ENCODE measurements at regions not wholly inside any gene's neighbourhood (a gene's known extent, or its start where the extent isn't known, plus 50 kb on each side); places are given as distances from the start of the nearest gene placed in this dataset.

GRCh38 chr12:93287149-93287548 lies 90.6 kb upstream of the NUDT4 start:
- DNase-seq (ENCODE audit: low read depth in 2 of 2, low spot score in 1 of 2) = no peak

- DNase-seq (ENCODE audit: low read depth in 2 of 2, low spot score in 1 of 2) = no peak
Observed at GRCh38 chr12:93288626-93289025, 89.1 kb upstream of the NUDT4 start.

- DNase-seq (ENCODE audit: low read depth in 2 of 2, low spot score in 1 of 2) = no peak
Observed at GRCh38 chr12:93290391-93290790, 87.3 kb upstream of the NUDT4 start.

GRCh38 chr12:93292213-93292612 lies 85.5 kb upstream of the NUDT4 start:
- DNase-seq (ENCODE audit: low read depth in 2 of 2, low spot score in 1 of 2) = no peak

DNA sequence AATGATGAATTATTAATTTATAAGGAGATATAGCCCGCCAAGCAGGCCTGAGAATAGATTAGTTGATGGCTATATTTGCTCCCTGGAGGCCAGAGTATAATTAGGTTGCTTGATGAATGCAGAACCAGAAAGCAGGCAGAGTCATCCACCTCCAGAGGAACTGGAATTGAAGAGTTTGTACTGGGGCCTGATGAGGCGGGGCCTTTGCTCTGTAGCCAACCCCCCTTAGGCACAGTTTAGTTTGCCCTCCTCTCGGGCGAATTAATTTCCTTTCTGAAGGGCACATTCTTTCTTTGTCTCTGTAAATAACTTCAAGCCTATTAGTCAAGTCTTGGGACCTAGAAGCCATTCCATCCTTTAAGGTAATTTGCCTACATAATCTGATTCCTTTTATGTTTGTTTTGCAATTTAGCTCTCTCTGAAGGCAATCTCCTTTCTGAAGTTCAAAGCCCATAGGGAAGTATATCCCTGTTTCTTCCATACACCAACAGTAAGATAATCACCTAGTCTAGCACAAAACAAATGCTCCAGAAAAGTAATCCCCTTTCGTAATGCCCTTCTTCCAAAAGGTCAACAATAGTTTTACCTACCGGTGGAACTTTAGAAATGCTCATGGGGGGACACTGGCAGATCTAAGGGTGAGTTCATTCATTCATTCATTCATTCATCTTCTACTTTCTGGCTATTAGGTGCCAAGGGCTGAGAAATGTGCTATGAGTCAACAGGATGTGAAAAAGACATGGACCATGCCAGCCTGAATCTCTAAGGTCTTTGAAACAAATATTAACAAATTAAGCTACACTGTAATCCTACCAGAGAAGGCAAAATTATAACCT lies 84.8 kb upstream of the NUDT4 start:
- no peak for DNase-seq (ENCODE audit: low read depth in 2 of 2, low spot score in 1 of 2)

DNA sequence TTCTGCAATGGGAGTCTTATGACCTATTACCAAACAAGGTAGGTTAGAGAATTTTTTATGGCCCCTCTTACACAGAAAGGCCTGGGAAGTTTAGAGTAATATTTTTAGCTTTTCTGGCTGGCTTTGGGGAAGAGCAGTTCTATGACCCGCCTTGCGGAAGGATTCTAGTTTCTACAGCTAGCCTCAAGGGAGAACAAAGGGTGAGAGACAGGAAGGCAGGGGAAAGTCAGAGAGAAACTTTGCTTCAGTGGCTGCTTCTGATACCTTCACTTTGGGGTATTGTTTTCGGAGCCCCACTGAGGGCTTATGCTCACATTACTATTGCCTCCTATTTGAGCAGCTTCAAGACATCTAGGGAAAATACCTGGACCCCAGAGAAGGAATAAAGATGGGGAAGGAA lies 80.7 kb upstream of the NUDT4 start:
- DNase-seq (ENCODE audit: low read depth in 2 of 2, low spot score in 1 of 2) = no peak

- DNase-seq (ENCODE audit: low read depth in 2 of 2, low spot score in 1 of 2) = no peak
Observed at GRCh38 chr12:93297536-93297935, 80.2 kb upstream of the NUDT4 start.

- DNase-seq (ENCODE audit: low read depth in 2 of 2, low spot score in 1 of 2) = no peak
Observed at GRCh38 chr12:93299262-93299846, 78.4 kb upstream of the NUDT4 start.

- no peak for DNase-seq (ENCODE audit: low read depth in 2 of 2, low spot score in 1 of 2)
Observed at GRCh38 chr12:93300611-93301021, 77.1 kb upstream of the NUDT4 start.

DNA sequence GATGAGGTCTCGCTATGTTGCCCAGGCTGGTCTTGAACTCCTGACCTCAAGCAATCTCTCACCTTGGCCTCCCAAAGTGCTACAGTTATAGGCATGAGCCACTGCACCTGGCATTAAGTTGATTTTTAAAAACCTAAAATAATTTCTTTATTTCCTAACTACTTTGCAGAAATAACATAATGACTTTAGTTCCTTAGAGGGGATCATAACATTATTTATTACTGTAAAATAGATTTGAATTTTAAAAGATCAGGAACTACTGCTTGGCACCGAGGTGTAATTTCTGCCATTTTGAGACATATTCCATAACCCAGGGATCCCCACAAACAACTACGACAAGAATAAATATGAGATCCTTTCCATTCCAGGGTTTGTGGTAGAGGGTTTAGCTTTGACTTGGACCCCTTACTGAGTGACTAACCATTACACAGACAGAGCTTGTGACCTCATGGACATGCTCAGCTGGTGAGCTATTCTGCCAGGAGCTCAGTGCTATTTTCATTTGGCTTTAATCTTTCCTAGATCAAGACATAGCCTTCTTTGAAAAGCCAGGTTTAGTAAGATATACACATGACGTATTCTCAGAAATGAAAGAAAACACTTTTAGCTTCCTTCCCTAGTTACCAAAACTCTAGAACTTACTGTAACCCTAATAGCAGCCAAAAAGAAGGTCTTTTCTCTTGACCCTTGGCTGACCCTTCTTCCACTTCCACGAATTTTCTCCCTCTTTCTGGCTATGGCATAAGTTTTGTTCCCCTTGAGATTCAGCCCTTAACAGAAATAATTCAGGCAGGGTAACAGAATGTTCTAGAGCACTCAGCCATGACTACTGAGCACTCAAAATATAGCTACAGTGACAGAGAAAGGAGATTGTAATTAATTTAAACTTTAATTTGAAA lies 75.1 kb upstream of the NUDT4 start:
- DNase-seq (ENCODE audit: low read depth in 2 of 2, low spot score in 1 of 2) = no peak

- no peak for DNase-seq (ENCODE audit: low read depth in 2 of 2, low spot score in 1 of 2)
Observed at GRCh38 chr12:93306636-93307035, 71.1 kb upstream of the NUDT4 start.

- DNase-seq (ENCODE audit: low read depth in 2 of 2, low spot score in 1 of 2) = no peak
Observed at GRCh38 chr12:93308281-93308680, 69.4 kb upstream of the NUDT4 start.

DNA sequence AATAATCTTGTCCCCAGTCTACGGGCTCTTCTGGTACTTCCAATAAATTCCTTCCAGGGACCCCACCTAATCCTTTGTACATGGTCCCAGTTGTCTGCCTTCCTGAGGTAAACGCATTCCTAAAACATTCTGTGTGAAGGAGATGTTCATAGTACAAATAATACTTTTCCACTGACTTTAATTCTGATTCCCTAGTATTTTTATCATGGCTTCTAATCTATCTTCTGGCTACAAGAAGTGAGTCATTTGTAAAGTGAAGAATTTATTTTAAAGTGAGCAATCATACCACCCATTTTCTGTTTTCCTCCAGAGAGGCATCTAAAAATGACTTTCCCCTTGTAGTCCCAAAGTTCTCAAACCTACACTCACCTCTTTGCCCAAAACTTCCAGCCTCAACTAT lies 65.9 kb upstream of the NUDT4 start:
- DNase-seq (ENCODE audit: low read depth in 2 of 2, low spot score in 1 of 2) = no peak

- DNase-seq (ENCODE audit: low read depth in 2 of 2, low spot score in 1 of 2) = no peak
Observed at GRCh38 chr12:93314177-93314497, 63.6 kb upstream of the NUDT4 start.

DNA sequence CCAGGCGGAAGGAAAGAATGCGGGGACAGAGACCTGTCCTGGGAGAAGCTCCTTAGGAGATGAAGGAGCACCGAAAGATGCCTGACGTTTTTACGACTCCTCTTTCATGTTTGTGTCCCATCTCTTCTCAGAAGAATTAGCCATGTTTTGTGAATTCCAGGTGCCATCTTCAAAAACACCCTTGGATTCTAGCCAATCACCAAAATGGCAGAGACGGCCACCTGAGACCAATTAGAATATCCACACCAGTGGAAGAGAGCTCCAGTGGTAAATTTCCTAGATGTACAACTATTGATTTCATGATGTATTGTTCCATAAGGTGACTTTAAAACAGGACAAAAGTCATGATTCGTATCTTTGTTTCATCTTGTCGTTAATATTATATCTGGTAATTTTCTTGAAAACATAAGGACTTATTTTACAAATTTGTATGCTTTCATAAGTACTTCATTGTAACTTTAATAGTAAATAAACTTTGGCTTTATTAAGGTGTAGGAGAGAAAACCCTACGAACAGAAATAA lies 62.3 kb upstream of the NUDT4 start:
- DNase-seq (ENCODE audit: low read depth in 2 of 2, low spot score in 1 of 2) = no peak

DNA sequence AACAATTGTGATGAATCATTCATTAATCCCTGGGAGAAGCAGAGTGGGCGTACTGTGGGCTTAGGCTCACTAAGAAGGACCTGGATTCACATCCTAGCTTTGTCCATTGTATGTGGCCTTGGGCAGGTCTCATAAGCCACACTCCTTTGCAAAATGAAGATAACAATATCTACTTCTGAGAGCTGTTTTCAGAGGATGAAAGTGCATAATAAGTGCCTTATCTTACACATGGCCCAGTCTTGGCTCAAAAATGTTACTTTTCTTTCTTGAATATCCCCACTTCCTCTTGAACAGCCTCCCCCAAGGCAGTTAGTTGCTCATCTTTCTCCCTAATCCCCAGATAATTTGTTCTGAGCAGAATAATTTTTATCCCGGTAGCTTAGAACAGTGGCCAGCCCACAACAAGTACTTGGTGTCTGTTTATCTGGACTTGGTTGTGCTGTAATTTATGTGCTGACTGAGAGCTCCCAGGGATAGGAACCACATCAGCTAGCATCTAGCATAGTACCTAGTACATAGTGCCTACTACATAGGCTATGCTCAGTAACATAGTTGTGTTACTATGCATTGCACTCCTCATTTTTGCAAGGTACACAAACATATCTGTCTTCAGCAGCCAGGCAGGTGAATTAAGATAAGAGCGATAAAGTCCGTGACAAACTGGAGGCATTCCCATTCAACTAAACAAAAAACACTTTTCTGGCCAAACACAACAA lies 61.7 kb upstream of the NUDT4 start:
- no peak for DNase-seq (ENCODE audit: low read depth in 2 of 2, low spot score in 1 of 2)

DNA sequence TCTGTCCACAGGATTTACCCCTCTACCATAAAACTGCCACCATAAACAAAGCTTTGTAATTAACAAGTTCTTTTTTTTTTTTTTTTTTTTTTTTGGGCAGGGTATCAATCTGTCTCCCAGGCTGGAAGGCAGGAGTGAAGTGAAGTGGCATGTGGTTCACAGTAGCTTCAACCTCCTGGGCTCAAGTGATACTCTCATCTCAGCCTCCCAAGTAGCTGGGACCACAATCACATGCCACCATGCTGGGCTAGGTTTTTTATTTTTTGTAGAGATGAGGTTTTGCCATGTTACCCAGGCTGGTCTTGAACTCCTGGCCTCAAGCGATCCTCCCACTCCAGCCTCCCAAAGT lies 61.1 kb upstream of the NUDT4 start:
- no peak for DNase-seq (ENCODE audit: low read depth in 2 of 2, low spot score in 1 of 2)

- no peak for DNase-seq (ENCODE audit: low read depth in 2 of 2, low spot score in 1 of 2)
Observed at GRCh38 chr12:93317227-93317626, 60.5 kb upstream of the NUDT4 start.

DNA sequence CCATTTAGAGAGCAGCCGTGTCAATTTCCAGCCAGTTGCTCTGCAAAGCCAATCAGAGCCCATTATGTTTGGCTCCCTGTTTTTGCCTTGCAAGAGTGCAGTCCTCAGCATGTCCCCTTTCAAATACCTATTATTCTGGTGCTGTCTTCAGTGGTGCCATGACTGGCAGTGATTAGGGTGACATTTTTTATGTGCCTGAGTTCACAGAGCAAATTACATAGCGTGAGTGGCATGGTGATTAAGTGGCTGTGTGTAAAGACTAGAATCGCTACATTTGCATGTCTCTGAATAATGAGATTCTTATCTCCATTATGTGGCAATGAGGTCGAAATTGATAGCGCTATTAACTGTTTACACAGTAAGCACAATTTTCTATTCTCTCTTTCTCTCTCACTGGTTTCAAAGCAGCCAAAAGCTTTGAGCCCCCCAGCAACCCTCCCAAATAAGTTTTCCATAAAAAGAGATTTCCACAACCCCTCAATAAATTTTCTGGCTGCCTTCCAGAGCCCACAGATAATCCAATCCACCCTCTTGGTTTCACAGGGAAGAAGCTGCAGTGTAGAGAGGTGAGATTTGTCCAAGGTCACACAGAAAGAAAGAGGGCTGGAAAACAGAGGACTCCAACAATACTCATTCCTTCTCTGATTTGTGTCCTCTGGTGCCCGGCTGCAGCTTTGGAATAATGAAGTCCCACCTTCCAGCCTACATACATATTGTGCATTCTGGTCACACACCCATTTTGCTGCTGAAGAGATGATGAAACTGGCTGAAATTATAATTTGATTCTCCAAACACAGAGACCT lies 58.8 kb upstream of the NUDT4 start:
- DNase-seq (ENCODE audit: low read depth in 2 of 2, low spot score in 1 of 2) = no peak

DNA sequence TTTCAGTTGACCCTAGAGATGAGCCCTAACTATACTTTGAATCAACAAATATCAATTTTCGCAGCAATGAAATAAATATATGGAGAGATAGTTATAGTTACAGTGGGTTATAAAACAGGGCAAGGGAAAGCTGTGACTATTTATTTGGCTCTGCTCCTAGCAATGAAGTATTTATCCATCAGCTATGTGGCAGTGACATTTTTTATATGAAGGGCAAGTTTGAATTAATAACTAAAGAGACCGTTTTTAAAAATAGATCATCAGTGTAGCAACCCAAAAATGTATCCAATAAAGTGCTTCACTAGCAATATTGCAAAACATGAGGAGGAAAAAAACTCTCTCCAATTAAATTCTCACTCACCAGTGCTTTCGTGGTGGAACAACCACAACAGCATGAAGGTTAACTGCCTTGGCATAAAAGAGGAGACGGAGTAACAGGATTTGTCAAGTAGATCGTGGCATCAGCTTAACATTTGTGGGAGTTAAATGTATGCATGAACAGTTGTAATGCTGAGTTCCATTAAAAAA lies 58.1 kb upstream of the NUDT4 start:
- DNase-seq (ENCODE audit: low read depth in 2 of 2, low spot score in 1 of 2) = no peak
